Stimulated activated CD4-positive, alpha-beta T cell treated with anti-CD3 and anti-CD28 coated beads, Interleukin-4, amount 100 ng/mL, for 4 hours (primary cell): ENCODE measurements at regions not wholly inside any gene's neighbourhood (a gene's known extent, or its start where the extent isn't known, plus 50 kb on each side); places are given as distances from the start of the nearest gene placed in this dataset.
"Not testable (repeated sequence)": the region's sequence is repeated elsewhere in the genome, so short reads cannot be mapped to it uniquely, and the experiment has no call there.

ENCODE experiments used
- DNase-seq, 2 experiments: peaks; one replicate each; pipeline ENCODE4 v3.0.0-alpha.2; 2020

- DNase-seq, result no peak
These were observed 222.5 kb downstream of the SHQ1 start for GRCh38 chr3:72625602-72626337.

- DNase-seq, result no peak
These were observed 223.6 kb downstream of the SHQ1 start for GRCh38 chr3:72624656-72625055.

GRCh38 chr3:72618739-72619138, 229.5 kb downstream of the SHQ1 start:
- no peak for DNase-seq

GRCh38 chr3:72617424-72618024, 230.7 kb downstream of the SHQ1 start:
- DNase-seq, result no peak

- DNase-seq, result no peak
These were observed 232.5 kb downstream of the SHQ1 start for GRCh38 chr3:72615776-72616175.

GRCh38 chr3:72615182-72615581, 233.1 kb downstream of the SHQ1 start:
- DNase-seq, result no peak

- no peak for DNase-seq
These were observed 233.7 kb downstream of the SHQ1 start for GRCh38 chr3:72614394-72615074.

- no peak for DNase-seq
These were observed 234.4 kb downstream of the SHQ1 start for GRCh38 chr3:72613871-72614270.

GRCh38 chr3:72609114-72609513, 239.1 kb downstream of the SHQ1 start:
- not testable (repeated sequence) for DNase-seq

- DNase-seq, result no peak
These were observed 242.0 kb downstream of the SHQ1 start for GRCh38 chr3:72606005-72606800.

- no peak for DNase-seq
These were observed 243.9 kb downstream of the SHQ1 start for GRCh38 chr3:72604328-72604727.

GRCh38 chr3:72601983-72602750, 246.1 kb downstream of the SHQ1 start:
- DNase-seq, result no peak

- no peak for DNase-seq
These were observed 247.2 kb downstream of the SHQ1 start for GRCh38 chr3:72601060-72601459.

- DNase-seq, result no peak
These were observed 250.5 kb downstream of the SHQ1 start for GRCh38 chr3:72597756-72598195.

- no peak for DNase-seq
These were observed 251.2 kb downstream of the SHQ1 start for GRCh38 chr3:72597043-72597442.

- no peak for DNase-seq
These were observed 252.2 kb downstream of the SHQ1 start for GRCh38 chr3:72595927-72596610.

GRCh38 chr3:72595376-72595775, 252.9 kb downstream of the SHQ1 start:
- no peak for DNase-seq

- no peak for DNase-seq
These were observed 253.5 kb downstream of the SHQ1 start for GRCh38 chr3:72594615-72595215.

- no peak for DNase-seq
These were observed 254.3 kb downstream of the SHQ1 start for GRCh38 chr3:72593881-72594397.

- no peak for DNase-seq
These were observed 256.5 kb downstream of the SHQ1 start for GRCh38 chr3:72591522-72592421.
